DMS79 (cell line): ENCODE measurements at regions not wholly inside any gene's neighbourhood (a gene's known extent, or its start where the extent isn't known, plus 50 kb on each side); places are given as distances from the start of the nearest gene placed in this dataset.

Experiments
- DNase-seq: peaks from one replicate; lab custom pipeline; 2025; lab: John Stamatoyannopoulos, UW

GRCh38 chr15:62985768-62986167, 56.8 kb upstream of the TPM1 start:
- no peak for DNase-seq

- DNase-seq = no peak
Observed at GRCh38 chr15:62986948-62987347, 55.6 kb upstream of the TPM1 start.

- DNase-seq = no peak
Observed at GRCh38 chr15:62988701-62989100, 53.8 kb upstream of the TPM1 start.

GRCh38 chr15:62989366-62990055, 53.0 kb upstream of the TPM1 start:
- DNase-seq = no peak

- DNase-seq = no peak
Observed at GRCh38 chr15:62991698-62992097, 50.8 kb upstream of the TPM1 start.

GRCh38 chr15:62992302-62992701, 50.2 kb upstream of the TPM1 start:
- DNase-seq = no peak
